ENCODE measurements at regions not wholly inside any gene's neighbourhood (a gene's known extent, or its start where the extent isn't known, plus 50 kb on each side); places are given as distances from the start of the nearest gene placed in this dataset.

GRCh38 chr22:22123960-22124278 is 120.7 kb upstream of the VPREB1 start:
- no peak for TF ChIP-seq EZH2phosphoT487 (IDR thresholded peaks at IDR 0.05; ENCODE audit: low read depth)
- no peak for TF ChIP-seq CTCF (IDR thresholded peaks at IDR 0.05; ENCODE audit: low read depth, low read length)
